NCI-H2196 treated with DMSO at 0.1 percent for 48 hours (cell line): ENCODE measurements at regions not wholly inside any gene's neighbourhood (a gene's known extent, or its start where the extent isn't known, plus 50 kb on each side); places are given as distances from the start of the nearest gene placed in this dataset.

Experiments used
- DNase-seq: peaks from one replicate; lab custom pipeline; 2025; ENCODE audit not compliant: unreplicated experiment; lab: John Stamatoyannopoulos, UW

DNA sequence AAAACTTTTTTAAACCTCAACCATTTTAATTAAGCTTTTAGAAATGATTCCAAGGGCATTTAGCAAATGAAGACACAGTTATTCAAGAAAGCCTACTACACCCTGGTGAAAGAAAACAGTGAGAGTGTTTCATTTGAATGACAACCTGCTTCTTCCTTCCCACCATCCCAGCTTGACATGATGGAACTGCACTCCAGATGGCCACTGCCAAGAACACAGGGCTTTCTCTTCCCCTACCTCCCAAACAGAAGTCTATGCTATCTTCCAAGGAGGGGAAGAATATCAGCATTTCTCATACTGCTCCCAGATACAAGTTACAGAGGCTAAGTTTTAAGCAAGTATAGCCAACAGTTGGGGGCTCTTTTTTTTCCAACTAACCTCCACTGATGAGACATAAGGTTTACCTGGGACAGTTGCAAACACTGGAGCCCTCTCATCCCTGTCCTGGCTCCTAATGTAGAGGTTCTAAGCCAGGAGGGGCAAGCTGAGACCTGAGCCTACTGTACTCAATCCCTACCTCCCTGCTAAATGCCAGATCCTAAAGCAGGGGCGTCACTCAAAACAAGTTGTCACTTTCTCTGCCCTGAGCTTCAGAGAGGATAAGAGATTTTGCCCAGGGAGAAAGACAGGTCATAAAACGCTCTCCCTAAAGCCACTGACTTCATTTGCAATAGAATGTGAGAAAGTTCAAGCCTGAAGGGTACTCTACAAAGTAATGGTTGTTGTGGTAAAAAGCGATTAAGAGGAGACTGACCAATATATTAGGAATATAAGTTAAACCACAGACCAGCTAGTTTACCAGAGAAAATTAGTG is 88.5 kb upstream of the SLC27A6 start:
- no peak for DNase-seq

GRCh38 chr5:128877476-128877875 is 87.8 kb upstream of the SLC27A6 start:
- no peak for DNase-seq

DNA sequence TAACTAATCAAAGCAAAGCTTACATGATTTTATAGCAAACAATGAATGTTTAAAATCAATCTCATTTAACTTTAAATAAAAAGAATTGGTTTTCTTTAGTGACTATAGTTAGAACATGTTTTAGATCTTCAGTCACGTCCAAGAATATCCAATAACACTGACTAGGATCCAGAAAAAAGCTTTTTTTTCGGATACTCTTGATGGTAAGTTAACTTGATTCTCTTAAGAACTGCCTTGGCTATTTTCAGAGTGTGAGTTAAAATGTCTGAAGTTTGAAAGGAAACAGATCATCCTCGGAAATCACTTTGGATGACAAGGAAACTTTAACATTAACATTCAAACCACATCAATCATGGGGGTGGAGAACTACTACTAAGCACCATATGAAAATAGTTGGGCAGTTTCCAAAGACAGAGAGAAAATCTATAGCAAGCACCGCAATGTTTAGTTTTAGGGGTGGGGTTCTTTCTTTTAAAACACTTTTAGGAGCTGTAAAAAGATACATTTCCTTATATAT is 83.7 kb upstream of the SLC27A6 start:
- DNase-seq: no peak

DNA sequence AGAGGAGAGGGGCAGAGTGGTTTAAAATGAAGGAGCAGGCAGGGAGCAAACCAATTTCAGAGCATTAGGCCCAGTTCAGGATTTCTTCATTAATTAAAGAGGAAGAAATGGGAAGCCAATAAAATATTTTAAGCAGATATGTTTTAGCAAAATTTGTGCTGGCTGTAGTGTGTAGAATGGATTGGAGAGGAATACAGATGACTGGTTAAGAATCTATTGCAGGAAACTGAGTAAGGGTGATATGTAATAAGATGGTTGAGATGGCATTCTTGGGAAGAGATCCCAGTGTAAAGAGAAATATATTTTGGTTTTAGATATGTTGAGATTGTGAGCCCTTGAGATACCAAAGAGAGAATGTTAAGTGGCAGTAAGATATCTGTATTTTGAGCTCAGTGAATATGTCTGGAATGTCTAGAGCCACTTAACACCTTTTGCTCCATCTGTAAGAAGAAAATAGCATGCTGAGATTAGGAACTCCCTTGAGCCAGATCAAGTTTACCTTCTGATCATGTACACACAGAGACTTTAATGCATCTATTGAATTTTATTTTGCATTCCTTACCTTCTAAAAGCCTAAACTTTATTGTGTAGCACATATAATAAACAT is 79.5 kb upstream of the SLC27A6 start:
- no peak for DNase-seq

GRCh38 chr5:128895122-128895521 is 70.2 kb upstream of the SLC27A6 start:
- no peak for DNase-seq

- no peak for DNase-seq
These were observed 68.6 kb upstream of the SLC27A6 start for GRCh38 chr5:128896675-128897074.

GRCh38 chr5:128903550-128903949 is 61.7 kb upstream of the SLC27A6 start:
- no peak for DNase-seq

DNA sequence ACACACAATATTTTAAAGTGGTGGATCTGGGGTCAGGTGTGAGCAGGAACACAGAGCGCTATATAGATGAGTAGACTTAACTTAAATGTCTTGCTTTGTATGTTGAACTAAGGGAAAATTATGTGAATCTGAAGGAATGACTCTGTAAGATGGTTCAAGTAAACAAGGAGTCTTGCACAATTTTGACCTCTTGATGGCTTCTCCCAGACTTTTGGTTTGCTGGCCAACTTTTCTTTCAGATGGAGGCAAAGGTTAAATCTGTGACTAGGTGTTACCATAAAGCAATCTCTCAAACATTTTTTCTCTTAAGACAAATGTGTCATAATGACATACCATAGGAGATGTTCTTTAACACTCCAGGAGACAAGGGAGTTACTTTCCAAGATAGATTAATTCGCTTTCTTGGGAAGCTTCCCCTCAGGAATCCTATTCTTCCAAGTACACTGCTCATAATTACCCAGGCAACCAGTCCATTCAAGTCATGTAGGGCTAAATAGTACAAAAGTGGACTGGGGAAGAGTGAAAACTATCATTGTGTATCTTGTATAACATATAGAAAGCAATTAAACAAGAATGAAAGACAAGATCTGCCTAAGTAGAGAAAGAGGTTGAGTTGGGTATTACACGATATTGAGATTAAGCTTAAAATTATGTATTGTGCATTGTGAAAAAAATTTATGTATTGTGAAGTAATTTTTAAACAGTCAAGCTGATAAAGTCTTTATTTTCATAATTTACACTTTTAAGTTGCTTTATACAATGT is 60.3 kb upstream of the SLC27A6 start:
- DNase-seq: no peak

DNA sequence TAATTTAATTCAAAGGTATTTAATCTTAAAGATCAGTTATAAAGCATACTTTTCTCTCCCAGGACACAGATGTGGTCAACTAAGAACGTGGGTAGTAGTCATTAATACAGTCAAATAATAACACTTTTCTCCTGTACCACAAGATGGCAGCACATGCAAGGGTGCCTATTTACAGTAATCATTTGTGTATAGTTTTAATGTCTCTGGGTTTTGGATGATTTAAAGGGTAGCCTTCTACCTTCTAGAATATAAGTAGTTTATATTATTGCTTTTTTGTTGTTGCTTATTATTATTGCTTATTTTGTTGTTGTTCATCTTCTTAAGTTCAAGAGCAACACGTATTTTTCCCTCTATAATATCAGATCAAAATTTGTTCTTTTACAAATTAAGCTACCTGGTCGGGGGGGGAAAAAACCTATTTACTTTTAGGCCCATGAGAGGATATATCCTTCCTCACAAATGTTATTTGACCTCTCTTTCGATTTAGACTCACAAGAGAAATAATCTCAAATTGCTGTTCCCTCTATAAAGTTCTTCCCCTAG is 59.6 kb upstream of the SLC27A6 start:
- peak; percentile 1 for DNase-seq

GRCh38 chr5:128913551-128913950 is 51.7 kb upstream of the SLC27A6 start:
- no peak for DNase-seq
